ENCODE measurements at regions not wholly inside any gene's neighbourhood (a gene's known extent, or its start where the extent isn't known, plus 50 kb on each side); places are given as distances from the start of the nearest gene placed in this dataset.

DNA sequence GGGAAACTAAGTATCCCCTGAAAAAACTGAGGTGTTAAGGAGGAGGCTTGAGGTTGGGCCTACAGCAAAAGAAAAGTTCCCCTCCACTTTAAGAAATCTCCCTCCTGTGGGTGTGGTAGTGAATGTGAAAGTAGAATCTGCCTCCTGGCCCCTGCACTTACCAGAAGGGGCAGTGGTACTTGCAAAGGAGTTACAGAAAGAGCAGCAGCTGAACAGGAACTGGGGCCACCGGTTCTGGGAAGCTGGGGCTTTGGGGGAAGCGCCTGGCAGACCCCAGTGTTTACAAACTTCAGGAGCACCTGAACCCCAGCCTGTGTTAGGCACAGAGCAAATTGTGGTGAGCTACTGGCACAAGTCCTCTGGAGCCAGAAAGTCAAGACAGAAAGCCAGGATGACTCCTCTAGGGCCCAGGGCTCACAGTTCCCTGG, 250.2 kb upstream of the FGGY start:
- TF ChIP-seq, protein P1, sequence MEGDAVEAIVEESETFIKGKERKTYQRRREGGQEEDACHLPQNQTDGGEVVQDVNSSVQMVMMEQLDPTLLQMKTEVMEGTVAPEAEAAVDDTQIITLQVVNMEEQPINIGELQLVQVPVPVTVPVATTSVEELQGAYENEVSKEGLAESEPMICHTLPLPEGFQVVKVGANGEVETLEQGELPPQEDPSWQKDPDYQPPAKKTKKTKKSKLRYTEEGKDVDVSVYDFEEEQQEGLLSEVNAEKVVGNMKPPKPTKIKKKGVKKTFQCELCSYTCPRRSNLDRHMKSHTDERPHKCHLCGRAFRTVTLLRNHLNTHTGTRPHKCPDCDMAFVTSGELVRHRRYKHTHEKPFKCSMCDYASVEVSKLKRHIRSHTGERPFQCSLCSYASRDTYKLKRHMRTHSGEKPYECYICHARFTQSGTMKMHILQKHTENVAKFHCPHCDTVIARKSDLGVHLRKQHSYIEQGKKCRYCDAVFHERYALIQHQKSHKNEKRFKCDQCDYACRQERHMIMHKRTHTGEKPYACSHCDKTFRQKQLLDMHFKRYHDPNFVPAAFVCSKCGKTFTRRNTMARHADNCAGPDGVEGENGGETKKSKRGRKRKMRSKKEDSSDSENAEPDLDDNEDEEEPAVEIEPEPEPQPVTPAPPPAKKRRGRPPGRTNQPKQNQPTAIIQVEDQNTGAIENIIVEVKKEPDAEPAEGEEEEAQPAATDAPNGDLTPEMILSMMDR (IDR thresholded peaks at IDR 0.05), result no peak
- TF ChIP-seq, protein P2, sequence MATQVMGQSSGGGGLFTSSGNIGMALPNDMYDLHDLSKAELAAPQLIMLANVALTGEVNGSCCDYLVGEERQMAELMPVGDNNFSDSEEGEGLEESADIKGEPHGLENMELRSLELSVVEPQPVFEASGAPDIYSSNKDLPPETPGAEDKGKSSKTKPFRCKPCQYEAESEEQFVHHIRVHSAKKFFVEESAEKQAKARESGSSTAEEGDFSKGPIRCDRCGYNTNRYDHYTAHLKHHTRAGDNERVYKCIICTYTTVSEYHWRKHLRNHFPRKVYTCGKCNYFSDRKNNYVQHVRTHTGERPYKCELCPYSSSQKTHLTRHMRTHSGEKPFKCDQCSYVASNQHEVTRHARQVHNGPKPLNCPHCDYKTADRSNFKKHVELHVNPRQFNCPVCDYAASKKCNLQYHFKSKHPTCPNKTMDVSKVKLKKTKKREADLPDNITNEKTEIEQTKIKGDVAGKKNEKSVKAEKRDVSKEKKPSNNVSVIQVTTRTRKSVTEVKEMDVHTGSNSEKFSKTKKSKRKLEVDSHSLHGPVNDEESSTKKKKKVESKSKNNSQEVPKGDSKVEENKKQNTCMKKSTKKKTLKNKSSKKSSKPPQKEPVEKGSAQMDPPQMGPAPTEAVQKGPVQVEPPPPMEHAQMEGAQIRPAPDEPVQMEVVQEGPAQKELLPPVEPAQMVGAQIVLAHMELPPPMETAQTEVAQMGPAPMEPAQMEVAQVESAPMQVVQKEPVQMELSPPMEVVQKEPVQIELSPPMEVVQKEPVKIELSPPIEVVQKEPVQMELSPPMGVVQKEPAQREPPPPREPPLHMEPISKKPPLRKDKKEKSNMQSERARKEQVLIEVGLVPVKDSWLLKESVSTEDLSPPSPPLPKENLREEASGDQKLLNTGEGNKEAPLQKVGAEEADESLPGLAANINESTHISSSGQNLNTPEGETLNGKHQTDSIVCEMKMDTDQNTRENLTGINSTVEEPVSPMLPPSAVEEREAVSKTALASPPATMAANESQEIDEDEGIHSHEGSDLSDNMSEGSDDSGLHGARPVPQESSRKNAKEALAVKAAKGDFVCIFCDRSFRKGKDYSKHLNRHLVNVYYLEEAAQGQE (IDR thresholded peaks at IDR 0.05; ENCODE audit: insufficient read depth in 1 of 2, low read depth in 2 of 2, low read length in 1 of 2), result no peak
- TF ChIP-seq SIN3A (IDR thresholded peaks at IDR 0.05; ENCODE audit: borderline replicate concordance, insufficient read depth, low read depth, low read length) (no peak), POLR2AphosphoS5 (IDR thresholded peaks at IDR 0.05; ENCODE audit: low read depth, low read length) (no peak)
